Endothelial cell of umbilical vein (primary cell): ENCODE measurements at regions not wholly inside any gene's neighbourhood (a gene's known extent, or its start where the extent isn't known, plus 50 kb on each side); places are given as distances from the start of the nearest gene placed in this dataset.

Source experiments
- BruUV-seq: library from RNA; stranded (reverse); fragments of 400-500 nt; replicated peaks from 2 replicates; lab custom pipeline; 2021; lab: Mats Ljungman, UMichigan
- CTCF ChIA-PET: fragments of 300-600, 350-600 bp; sonication (Branson Sonifier 250); formaldehyde crosslinking; loops from one replicate; lab custom pipeline; 2021; ENCODE audit warnings: antibody characterized with exemption, inconsistent platforms; lab: Charles Lee
- POLR2A ChIA-PET: fragments of 300-600, 350-600 bp; sonication (Branson Sonifier 250); formaldehyde crosslinking; loops from one replicate; lab custom pipeline; 2021; ENCODE audit warnings: antibody characterized with exemption, inconsistent platforms; lab: Charles Lee
- DNase-seq: peaks from one replicate; pipeline ENCODE4 v3.0.0-alpha.2; 2011; ENCODE audit warnings: low read depth, low spot score
- FAIRE-seq: peaks from 2 replicates; lab custom pipeline; 2011; peaks lifted over from hg19 to GRCh38; lab: Jason Lieb, UNC
- H2AFZ ChIP-seq: 2 replicates; pipeline ENCODE4 v1.6.0; 2012; ENCODE audit warnings: low read depth, low read length, control low read depth, inconsistent platforms
- H3K27ac ChIP-seq: 2 replicates; pipeline ENCODE4 v1.5.1; 2011; ENCODE audit warnings: low read depth, mild to moderate bottlenecking, control low read depth, low read length, moderate library complexity; ENCODE audit not compliant: insufficient read depth
- H3K27me3 ChIP-seq, 2 experiments: 2 replicates each; pipeline versions ENCODE4 v1.6.0 to v1.6.1; 2011; ENCODE audit warnings: low read length in 2 of 2, mixed read lengths in 1 of 2; ENCODE audit not compliant: control insufficient read depth in 2 of 2, insufficient read depth in 2 of 2
- H3K36me3 ChIP-seq, 2 experiments: 2 replicates in 1 of 2; 3 replicates in 1 of 2; pipeline ENCODE4 v1.5.1; 2011; ENCODE audit warnings: low read length in 2 of 2, mild to moderate bottlenecking in 1 of 2, moderate library complexity in 1 of 2; ENCODE audit not compliant: control insufficient read depth in 2 of 2, insufficient read depth in 2 of 2; ENCODE audit errors: extremely low read depth in 1 of 2
- H3K4me1 ChIP-seq: 3 replicates; pipeline ENCODE4 v1.5.1; 2011; ENCODE audit warnings: mild to moderate bottlenecking, low read length; ENCODE audit not compliant: control insufficient read depth, insufficient read depth; ENCODE audit errors: extremely low read depth
- H3K4me2 ChIP-seq: 2 replicates; pipeline ENCODE4 v1.6.1; 2011; ENCODE audit warnings: low read length, control low read depth, mixed read lengths; ENCODE audit not compliant: insufficient read depth
- H3K4me3 ChIP-seq, 3 experiments: fragments of 200-600 bp in 1 of 3; sonication (generic), shearing (Covaris generic) in 1 of 3; replicated peaks in 1 of 3; 2 replicates each; pipeline ENCODE4 v1.5.1; 2011 to 2016; ENCODE audit warnings: control low read depth in 3 of 3, low read length in 3 of 3, mild to moderate bottlenecking in 2 of 3, inconsistent platforms in 1 of 3, low read depth in 1 of 3, moderate library complexity in 1 of 3; ENCODE audit not compliant: insufficient read depth in 1 of 3
- H3K79me2 ChIP-seq: 2 replicates; pipeline ENCODE4 v1.6.0; 2012; ENCODE audit warnings: low read length, inconsistent platforms; ENCODE audit not compliant: control insufficient read depth, insufficient read depth
- H3K9ac ChIP-seq: replicated peaks from 2 replicates; pipeline ENCODE3; 2011; ENCODE audit warnings: low read length, control low read depth; ENCODE audit not compliant: insufficient read depth; ENCODE audit errors: extremely low read depth
- H3K9me1 ChIP-seq: replicated peaks from 3 replicates; pipeline ENCODE4 v1.6.0; 2011; ENCODE audit warnings: mild to moderate bottlenecking, low read length; ENCODE audit not compliant: control insufficient read depth, insufficient read depth; ENCODE audit errors: extremely low read depth
- H3K9me3 ChIP-seq: replicated peaks from 2 replicates; pipeline ENCODE4 v1.5.1; 2012; ENCODE audit warnings: low read length, inconsistent platforms; ENCODE audit not compliant: control insufficient read depth, insufficient read depth
- H4K20me1 ChIP-seq: replicated peaks from 2 replicates; pipeline ENCODE3; 2011; ENCODE audit warnings: mild to moderate bottlenecking, low read length; ENCODE audit not compliant: control insufficient read depth, insufficient read depth; ENCODE audit errors: extremely low read depth
- POLR2AphosphoS5 ChIP-seq: IDR thresholded peaks from 2 replicates; pipeline ENCODE4 v1.6.1; 2012; ENCODE audit warnings: low read depth, mild to moderate bottlenecking, control low read depth, low read length, moderate library complexity; ENCODE audit not compliant: insufficient read depth
- dilution Hi-C: fragments of 300-500 bp; cut with MboI; formaldehyde crosslinking; loops from one replicate; pipeline ENCODE4 v1.15.0; 2019; ENCODE audit warnings: low sequenced_read_pairs; ENCODE audit not compliant: extremely low pct_ligation_motif_present
- intact Hi-C: fragments of 100-400 bp; cut with micrococcal nuclease; formaldehyde crosslinking; loops from one replicate; pipeline ENCODE4 v1.10.0; 2022
- TF ChIP-seq, protein P1 (sequence below): IDR thresholded peaks from 2 replicates; pipeline ENCODE4 v1.6.1; 2011; ENCODE audit not compliant: insufficient read depth, insufficient read length
- TF ChIP-seq, protein P2 (sequence below), 2 donors: IDR thresholded peaks; 1 replicate in 1 of 2; 2 replicates in 1 of 2; pipeline ENCODE4 v1.5.1; 2011; ENCODE audit warnings: low read length in 2 of 2, mild to moderate bottlenecking in 2 of 2, moderate library complexity in 2 of 2, control low read depth in 1 of 2, inconsistent platforms in 1 of 2, low read depth in 1 of 2; ENCODE audit not compliant: insufficient read depth in 1 of 2; ENCODE audit errors: extremely low read depth in 1 of 2

DNA sequence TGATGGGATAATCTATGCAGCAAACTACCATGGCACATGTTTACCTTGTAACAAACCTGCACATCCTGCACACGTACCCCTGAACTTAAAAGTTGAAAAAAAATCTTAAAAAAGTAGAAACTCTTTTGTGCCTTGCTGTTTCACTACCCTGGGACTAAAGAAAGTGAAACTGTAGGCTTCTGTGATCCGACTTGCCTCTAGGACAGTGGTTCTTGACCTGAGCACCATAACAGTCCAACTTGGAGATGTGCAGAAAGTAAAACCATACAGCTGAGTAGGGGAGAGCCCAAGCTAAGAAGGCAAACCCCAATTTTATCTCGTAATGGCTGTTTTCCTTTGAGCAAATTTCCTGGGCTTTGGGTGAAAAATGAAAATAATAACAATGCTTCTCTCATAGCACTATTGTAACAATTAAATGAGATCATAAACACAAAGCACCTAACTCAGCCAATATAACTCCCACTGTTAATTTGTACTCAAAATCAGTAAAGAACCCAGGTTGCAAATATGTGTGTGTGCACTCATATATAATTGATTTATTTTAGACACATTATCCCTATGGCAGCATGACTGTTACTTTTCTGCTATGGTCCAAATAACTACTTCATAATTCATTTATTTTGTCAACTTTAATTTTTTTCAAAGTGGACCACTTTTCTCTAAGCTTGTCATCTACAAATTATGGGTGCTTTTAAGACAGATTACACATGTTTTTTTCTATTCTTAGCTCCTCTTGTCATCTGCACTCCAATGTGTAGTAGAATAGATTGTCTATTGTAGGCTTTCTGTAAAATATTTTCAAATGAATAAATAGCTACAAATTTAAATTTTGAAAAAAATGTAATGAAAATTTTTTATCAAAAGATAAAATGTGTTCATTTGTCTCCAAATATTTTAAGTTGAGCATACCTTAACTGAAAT, 334.9 kb downstream of the BTG1 start:
- intact Hi-C loops (loop anchor here (1.0 to 2.0 kb wide), 6 partner anchors 180 to 840 kb away; no protein-coding TSS in a partner anchor), dilution Hi-C loops (no loop called here)
- ChIA-PET CTCF (interaction anchor here (0.6 to 4.5 kb wide), 65 partner anchors 9 to 858 kb away, joined by 3 to 111 read pairs (median 4); partner anchors contain the start of gene BTG1), POLR2A (interaction anchor here (0.8 to 1.6 kb wide), 3 partner anchors 331 to 405 kb away, joined by 6 to 14 read pairs (median 7); partner anchors contain the start of gene BTG1)
- no peaks in the 10 kb centered on the region for H3K9me1 ChIP-seq
- no peaks in the 10 kb centered on the region for H3K27me3 ChIP-seq
- no peaks in the 10 kb centered on the region for H4K20me1 ChIP-seq
- H3K4me1 ChIP-seq: no peaks in the 10 kb centered on the region
- no TSS peak for BruUV-seq
- H3K27ac ChIP-seq: no peak overlapping the region
- FAIRE-seq (no peak), DNase-seq (no peak)
- H3K79me2 ChIP-seq: no peaks in the 10 kb centered on the region
- H3K9ac ChIP-seq: no peak overlapping the region
- TF ChIP-seq POLR2AphosphoS5: no peak
- TF ChIP-seq, protein P1, sequence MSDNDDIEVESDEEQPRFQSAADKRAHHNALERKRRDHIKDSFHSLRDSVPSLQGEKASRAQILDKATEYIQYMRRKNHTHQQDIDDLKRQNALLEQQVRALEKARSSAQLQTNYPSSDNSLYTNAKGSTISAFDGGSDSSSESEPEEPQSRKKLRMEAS: no peak
- TF ChIP-seq, protein P2, sequence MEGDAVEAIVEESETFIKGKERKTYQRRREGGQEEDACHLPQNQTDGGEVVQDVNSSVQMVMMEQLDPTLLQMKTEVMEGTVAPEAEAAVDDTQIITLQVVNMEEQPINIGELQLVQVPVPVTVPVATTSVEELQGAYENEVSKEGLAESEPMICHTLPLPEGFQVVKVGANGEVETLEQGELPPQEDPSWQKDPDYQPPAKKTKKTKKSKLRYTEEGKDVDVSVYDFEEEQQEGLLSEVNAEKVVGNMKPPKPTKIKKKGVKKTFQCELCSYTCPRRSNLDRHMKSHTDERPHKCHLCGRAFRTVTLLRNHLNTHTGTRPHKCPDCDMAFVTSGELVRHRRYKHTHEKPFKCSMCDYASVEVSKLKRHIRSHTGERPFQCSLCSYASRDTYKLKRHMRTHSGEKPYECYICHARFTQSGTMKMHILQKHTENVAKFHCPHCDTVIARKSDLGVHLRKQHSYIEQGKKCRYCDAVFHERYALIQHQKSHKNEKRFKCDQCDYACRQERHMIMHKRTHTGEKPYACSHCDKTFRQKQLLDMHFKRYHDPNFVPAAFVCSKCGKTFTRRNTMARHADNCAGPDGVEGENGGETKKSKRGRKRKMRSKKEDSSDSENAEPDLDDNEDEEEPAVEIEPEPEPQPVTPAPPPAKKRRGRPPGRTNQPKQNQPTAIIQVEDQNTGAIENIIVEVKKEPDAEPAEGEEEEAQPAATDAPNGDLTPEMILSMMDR (IDR thresholded peaks at IDR 0.05; ENCODE audit: extremely low read depth in 1 of 2, insufficient read depth in 1 of 2, low read depth in 1 of 2, low read length in 2 of 2): no peak
- no peaks in the 10 kb centered on the region for H3K36me3 ChIP-seq
- no peak overlapping the region for H2AFZ ChIP-seq
- H3K9me3 ChIP-seq: no peaks in the 10 kb centered on the region
- no peak overlapping the region for H3K4me2 ChIP-seq
- H3K4me3 ChIP-seq: no peak overlapping the region
